ENCODE measurements at regions not wholly inside any gene's neighbourhood (a gene's known extent, or its start where the extent isn't known, plus 50 kb on each side); places are given as distances from the start of the nearest gene placed in this dataset.

DNA sequence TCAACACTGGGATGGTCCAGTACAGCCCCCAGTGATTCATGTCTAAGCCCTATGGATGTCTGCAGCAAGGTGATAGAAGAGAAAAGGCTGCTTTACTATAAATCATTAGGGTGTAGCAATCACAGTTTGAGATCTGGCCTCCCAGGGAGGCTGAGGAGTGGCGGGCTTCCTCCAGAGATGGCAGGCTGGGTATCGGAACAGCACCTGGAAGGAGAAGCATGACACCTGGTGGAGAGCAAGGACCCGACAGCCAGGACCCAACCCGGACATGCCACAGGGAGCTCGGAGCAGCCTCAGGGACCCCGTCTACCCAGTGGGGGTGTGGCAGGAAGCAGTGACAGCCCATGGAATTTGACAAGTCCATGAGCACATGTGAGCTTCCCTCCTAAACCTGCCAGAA is 114.8 kb upstream of the CD93 start:
- no TSS peak for BruUV-seq (replicated peaks)
- intact Hi-C loops (cut with micrococcal nuclease), result loop anchor here (1.0 kb wide), 1 partner anchor 151 kb away; no protein-coding TSS in a partner anchor

DNA sequence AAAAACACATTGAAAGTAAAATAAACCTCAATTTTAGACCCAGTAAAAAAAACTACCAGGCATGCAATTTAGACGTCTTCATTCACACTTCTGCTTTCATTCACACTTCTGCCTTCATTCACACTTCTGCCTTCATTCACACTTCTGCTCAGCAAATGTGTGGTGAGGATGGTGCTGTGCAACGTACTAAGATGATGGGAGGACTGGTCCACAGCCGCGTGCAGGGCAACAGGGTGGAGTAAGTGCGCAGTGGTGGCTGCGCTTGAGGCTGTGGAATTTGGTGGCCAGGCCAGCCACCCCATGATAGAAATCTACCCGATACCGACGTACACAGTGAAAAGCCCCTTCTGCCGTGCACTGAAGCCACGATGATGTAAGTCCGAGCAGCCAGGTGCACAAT is 114.3 kb upstream of the CD93 start:
- Histone ChIP-seq H3K4me2 (ENCODE audit: insufficient read depth, low read length) (no peak overlapping the region), H3K79me2 (ENCODE audit: control insufficient read depth, insufficient read depth, low read length) (no peaks in the 10 kb centered on the region), H3K9me3 (replicated peaks; ENCODE audit: control insufficient read depth, insufficient read depth, low read length) (no peaks in the 10 kb centered on the region), H3K4me3 (replicated peaks in 1 of 3; ENCODE audit: insufficient read depth in 1 of 3, low read depth in 1 of 3, low read length in 3 of 3) (no peak overlapping the region), H3K9ac (replicated peaks; ENCODE audit: extremely low read depth, insufficient read depth, low read length) (no peak overlapping the region), H2AFZ (ENCODE audit: low read depth, low read length) (no peak overlapping the region), H4K20me1 (replicated peaks; ENCODE audit: control insufficient read depth, extremely low read depth, insufficient read depth, low read length) (no peaks in the 10 kb centered on the region), H3K9me1 (replicated peaks; ENCODE audit: control insufficient read depth, extremely low read depth, insufficient read depth, low read length) (no peaks in the 10 kb centered on the region), H3K36me3 (ENCODE audit: control insufficient read depth in 2 of 2, extremely low read depth in 1 of 2, insufficient read depth in 2 of 2, low read length in 2 of 2) (no peaks in the 10 kb centered on the region), H3K27ac (ENCODE audit: insufficient read depth, low read depth, low read length) (no peak overlapping the region), H3K4me1 (ENCODE audit: control insufficient read depth, extremely low read depth, insufficient read depth, low read length) (no peaks in the 10 kb centered on the region), H3K27me3 (ENCODE audit: control insufficient read depth in 2 of 2, insufficient read depth in 2 of 2, low read length in 2 of 2) (no peaks in the 10 kb centered on the region)
- TF ChIP-seq GATA2 (IDR thresholded peaks at IDR 0.05; ENCODE audit: insufficient read depth, insufficient read length, low read depth, low read length), result no peak
- TF ChIP-seq EZH2 (IDR thresholded peaks at IDR 0.05; ENCODE audit: borderline replicate concordance, low read depth, low read length, severe bottlenecking), result no peak
- TF ChIP-seq, protein P1, sequence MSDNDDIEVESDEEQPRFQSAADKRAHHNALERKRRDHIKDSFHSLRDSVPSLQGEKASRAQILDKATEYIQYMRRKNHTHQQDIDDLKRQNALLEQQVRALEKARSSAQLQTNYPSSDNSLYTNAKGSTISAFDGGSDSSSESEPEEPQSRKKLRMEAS (IDR thresholded peaks at IDR 0.05; ENCODE audit: insufficient read depth, insufficient read length), result no peak
- TF ChIP-seq, protein P2, sequence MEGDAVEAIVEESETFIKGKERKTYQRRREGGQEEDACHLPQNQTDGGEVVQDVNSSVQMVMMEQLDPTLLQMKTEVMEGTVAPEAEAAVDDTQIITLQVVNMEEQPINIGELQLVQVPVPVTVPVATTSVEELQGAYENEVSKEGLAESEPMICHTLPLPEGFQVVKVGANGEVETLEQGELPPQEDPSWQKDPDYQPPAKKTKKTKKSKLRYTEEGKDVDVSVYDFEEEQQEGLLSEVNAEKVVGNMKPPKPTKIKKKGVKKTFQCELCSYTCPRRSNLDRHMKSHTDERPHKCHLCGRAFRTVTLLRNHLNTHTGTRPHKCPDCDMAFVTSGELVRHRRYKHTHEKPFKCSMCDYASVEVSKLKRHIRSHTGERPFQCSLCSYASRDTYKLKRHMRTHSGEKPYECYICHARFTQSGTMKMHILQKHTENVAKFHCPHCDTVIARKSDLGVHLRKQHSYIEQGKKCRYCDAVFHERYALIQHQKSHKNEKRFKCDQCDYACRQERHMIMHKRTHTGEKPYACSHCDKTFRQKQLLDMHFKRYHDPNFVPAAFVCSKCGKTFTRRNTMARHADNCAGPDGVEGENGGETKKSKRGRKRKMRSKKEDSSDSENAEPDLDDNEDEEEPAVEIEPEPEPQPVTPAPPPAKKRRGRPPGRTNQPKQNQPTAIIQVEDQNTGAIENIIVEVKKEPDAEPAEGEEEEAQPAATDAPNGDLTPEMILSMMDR (IDR thresholded peaks at IDR 0.05; ENCODE audit: extremely low read depth in 1 of 2, insufficient read depth in 1 of 2, low read depth in 1 of 2, low read length in 2 of 2), result no peak
- no peak for TF ChIP-seq POLR2A (IDR thresholded peaks at IDR 0.05; ENCODE audit: low read depth, low read length)
- TF ChIP-seq MYC (IDR thresholded peaks at IDR 0.05; ENCODE audit: low read depth, low read length), result no peak
- TF ChIP-seq POLR2AphosphoS5 (IDR thresholded peaks at IDR 0.05; ENCODE audit: insufficient read depth, low read depth, low read length), result no peak
- TF ChIP-seq JUN (IDR thresholded peaks at IDR 0.05; ENCODE audit: borderline replicate concordance, insufficient read depth, insufficient read length, low read depth), result no peak
- TF ChIP-seq FOS (IDR thresholded peaks at IDR 0.05; ENCODE audit: borderline replicate concordance, insufficient read depth, low read length), result no peak
- DNase-seq (ENCODE audit: low read depth, low spot score) (no peak), FAIRE-seq (no peak)
- intact Hi-C loops (cut with micrococcal nuclease), result no loop called here
- ChIA-PET CTCF (interaction anchor here (0.9 to 5.1 kb wide), 17 partner anchors 9 to 509 kb away, joined by 3 to 102 read pairs (median 8); partner anchors contain the start of gene THBD), POLR2A (no interaction called here)
- BruUV-seq (replicated peaks), result no TSS peak
- dilution Hi-C loops (cut with MboI; ENCODE audit: extremely low pct_ligation_motif_present, low sequenced_read_pairs), result no loop called here

More for the DNA sequence above, 114.8 kb upstream of the CD93 start:
- Histone ChIP-seq H3K36me3 (ENCODE audit: control insufficient read depth in 2 of 2, extremely low read depth in 1 of 2, insufficient read depth in 2 of 2, low read length in 2 of 2) (no peaks in the 10 kb centered on the region), H3K9me1 (replicated peaks; ENCODE audit: control insufficient read depth, extremely low read depth, insufficient read depth, low read length) (no peaks in the 10 kb centered on the region), H3K9ac (replicated peaks; ENCODE audit: extremely low read depth, insufficient read depth, low read length) (no peak overlapping the region), H3K4me1 (ENCODE audit: control insufficient read depth, extremely low read depth, insufficient read depth, low read length) (no peaks in the 10 kb centered on the region), H3K9me3 (replicated peaks; ENCODE audit: control insufficient read depth, insufficient read depth, low read length) (no peaks in the 10 kb centered on the region), H4K20me1 (replicated peaks; ENCODE audit: control insufficient read depth, extremely low read depth, insufficient read depth, low read length) (no peaks in the 10 kb centered on the region), H3K4me2 (ENCODE audit: insufficient read depth, low read length) (no peak overlapping the region), H3K27ac (ENCODE audit: insufficient read depth, low read depth, low read length) (no peak overlapping the region), H2AFZ (ENCODE audit: low read depth, low read length) (peak overlapping the region; percentile 4), H3K27me3 (ENCODE audit: control insufficient read depth in 2 of 2, insufficient read depth in 2 of 2, low read length in 2 of 2) (no peaks in the 10 kb centered on the region), H3K79me2 (ENCODE audit: control insufficient read depth, insufficient read depth, low read length) (no peaks in the 10 kb centered on the region), H3K4me3 (replicated peaks in 1 of 3; ENCODE audit: insufficient read depth in 1 of 3, low read depth in 1 of 3, low read length in 3 of 3) (no peak overlapping the region)
- CTCF ChIA-PET, result interaction anchor here (0.6 to 5.1 kb wide), 42 partner anchors 10 to 509 kb away, joined by 3 to 102 read pairs (median 4); partner anchors contain the start of genes CD93 and THBD
- dilution Hi-C loops (cut with MboI; ENCODE audit: extremely low pct_ligation_motif_present, low sequenced_read_pairs), result no loop called here
- no peak for TF ChIP-seq POLR2AphosphoS5 (IDR thresholded peaks at IDR 0.05; ENCODE audit: insufficient read depth, low read depth, low read length)
- TF ChIP-seq, protein P2 (IDR thresholded peaks at IDR 0.05; ENCODE audit: extremely low read depth in 1 of 2, insufficient read depth in 1 of 2, low read depth in 1 of 2, low read length in 2 of 2), result peak; percentile 42 to 54
- TF ChIP-seq FOS (IDR thresholded peaks at IDR 0.05; ENCODE audit: borderline replicate concordance, insufficient read depth, low read length), result no peak
- no peak for DNase-seq (ENCODE audit: low read depth, low spot score)
- POLR2A ChIA-PET, result no interaction called here
- peak; percentile 76 for FAIRE-seq

Measured in endothelial cell of umbilical vein (primary cell).